ENCODE measurements at regions not wholly inside any gene's neighbourhood (a gene's known extent, or its start where the extent isn't known, plus 50 kb on each side); places are given as distances from the start of the nearest gene placed in this dataset.
A peak's percentile ranks its signal among the peaks of the same experiment; 100 is the strongest.

GRCh38 chr18:78676622-78677482 is 302.8 kb upstream of the SALL3 start:
- no peak for DNase-seq (ENCODE audit: low read depth, low spot score)
- no peak overlapping the region for H3K4me3 ChIP-seq (ENCODE audit: low read length)

DNA sequence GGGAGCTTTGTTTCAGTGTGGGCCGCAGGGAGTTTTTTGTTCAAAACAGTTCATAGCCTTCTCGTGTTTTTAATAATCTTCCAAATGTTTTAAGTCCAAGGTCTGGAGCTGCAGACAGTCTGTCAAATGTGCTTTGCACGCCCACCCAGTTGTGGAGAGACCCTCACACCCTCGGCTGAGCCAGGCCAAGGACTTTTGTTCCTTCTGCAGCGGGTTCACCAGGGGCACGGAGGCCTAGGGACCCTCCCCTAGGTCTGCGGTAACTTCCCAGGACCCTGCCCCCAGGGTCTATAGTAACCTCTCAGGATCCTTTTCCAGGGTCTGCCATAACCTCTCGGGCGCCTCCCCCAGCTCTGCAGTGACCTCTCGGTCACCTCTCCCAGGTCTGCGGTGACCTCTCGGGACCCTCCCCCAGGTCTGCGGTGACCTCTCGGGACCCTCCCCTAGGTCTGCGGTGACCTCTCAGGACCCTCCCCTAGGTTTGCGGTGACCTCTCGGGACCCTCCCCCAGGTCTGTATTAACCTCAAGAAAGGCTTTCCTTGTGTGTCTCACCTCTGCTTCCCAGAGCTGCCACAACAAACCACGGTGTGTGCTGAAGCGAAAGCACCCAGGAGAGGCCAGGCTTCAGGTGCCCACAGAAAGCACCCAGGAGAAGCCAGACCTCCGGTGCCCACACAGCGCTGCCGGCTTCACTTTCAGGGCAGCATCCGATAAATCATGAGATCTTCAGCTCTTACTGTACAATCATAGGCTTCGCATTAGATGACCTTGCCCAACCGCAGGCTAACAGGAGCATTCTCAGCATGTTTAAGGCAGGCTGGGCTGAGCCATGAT is 301.9 kb upstream of the SALL3 start:
- peak overlapping the region; percentile 34 for H3K4me3 ChIP-seq (ENCODE audit: low read length)
- peak; percentile 24 for DNase-seq (ENCODE audit: low read depth, low spot score)

DNA sequence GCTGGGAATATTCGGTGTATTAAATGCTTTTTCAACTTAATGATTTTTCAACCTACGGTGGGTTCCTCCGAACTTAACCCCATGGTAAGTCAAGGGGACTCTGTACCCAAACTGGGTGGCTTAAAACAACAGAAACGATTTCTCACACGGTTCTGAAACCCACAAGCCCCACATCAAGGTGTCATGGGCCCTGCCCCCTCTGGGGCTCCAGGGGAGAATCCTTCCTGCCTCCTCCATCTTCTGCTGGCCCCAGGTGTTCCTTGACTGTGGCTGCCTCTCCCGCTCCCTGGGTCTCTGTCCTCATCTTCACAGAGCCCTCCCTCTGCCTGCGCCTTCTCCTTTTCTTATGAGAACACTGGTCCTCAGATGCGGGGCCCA is 301.3 kb upstream of the SALL3 start:
- DNase-seq (ENCODE audit: low read depth, low spot score), result peak; percentile 85
- peak overlapping the region; percentile 34 for H3K4me3 ChIP-seq (ENCODE audit: low read length)

DNA sequence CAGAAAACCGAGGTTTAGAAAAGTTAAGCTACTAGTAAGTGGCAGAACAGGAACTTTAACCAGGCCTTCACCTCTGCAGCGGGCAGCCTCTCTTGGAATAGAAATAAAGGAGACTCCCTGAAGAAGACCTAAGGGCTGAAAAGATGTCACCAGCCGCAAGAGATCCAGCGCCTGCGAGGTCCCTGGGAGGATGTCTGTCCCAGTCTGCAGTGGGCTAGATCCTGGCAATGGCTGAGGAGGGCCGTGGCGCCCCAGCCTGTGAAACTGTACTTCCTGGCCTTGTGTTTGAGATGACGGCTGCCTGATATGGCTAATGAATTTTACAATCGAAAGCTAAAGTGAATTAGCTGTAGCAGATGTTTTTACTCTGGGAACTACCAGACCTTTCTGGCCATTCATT is 300.6 kb upstream of the SALL3 start:
- no peak overlapping the region for H3K4me3 ChIP-seq (ENCODE audit: low read length)
- DNase-seq (ENCODE audit: low read depth, low spot score), result no peak

DNA sequence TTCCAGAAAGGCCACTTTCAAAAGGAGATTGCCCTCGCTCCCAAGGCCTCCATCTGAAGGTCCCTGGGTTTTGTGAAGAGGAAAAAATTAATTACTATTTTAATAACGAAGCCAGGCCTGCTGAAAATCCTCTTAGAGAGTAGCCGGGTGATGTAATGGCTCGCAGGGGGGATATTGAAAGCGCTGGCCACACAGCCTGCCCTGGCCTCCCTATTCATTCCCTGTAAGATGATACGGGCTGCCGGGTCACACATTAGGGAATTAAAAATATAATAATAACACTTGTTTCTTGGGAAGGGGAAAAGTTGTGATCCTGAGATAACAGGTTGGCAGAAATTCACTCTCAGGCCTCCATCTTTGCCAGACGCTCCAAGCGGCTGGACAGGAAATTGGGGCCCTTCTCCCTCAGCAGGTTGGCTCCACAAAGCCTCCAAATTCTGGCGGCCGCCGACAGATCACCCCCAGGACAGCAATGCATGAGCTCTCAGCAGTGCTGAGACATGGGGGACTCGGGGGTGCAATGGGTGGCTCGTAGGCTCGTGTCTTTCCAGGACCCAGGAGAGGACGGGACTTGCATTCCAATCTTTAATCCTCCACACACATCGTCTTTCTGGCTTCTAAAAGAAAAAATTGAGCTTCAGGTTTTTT is 299.9 kb upstream of the SALL3 start:
- DNase-seq (ENCODE audit: low read depth, low spot score), result no peak
- no peak overlapping the region for H3K4me3 ChIP-seq (ENCODE audit: low read length)

- DNase-seq (ENCODE audit: low read depth, low spot score), result no peak
- no peak overlapping the region for H3K4me3 ChIP-seq (ENCODE audit: low read length)
Measured at GRCh38 chr18:78681396-78681795, 298.2 kb upstream of the SALL3 start.

GRCh38 chr18:78681934-78682333 is 297.7 kb upstream of the SALL3 start:
- no peak overlapping the region for H3K4me3 ChIP-seq (ENCODE audit: low read length)
- DNase-seq (ENCODE audit: low read depth, low spot score), result no peak

DNA sequence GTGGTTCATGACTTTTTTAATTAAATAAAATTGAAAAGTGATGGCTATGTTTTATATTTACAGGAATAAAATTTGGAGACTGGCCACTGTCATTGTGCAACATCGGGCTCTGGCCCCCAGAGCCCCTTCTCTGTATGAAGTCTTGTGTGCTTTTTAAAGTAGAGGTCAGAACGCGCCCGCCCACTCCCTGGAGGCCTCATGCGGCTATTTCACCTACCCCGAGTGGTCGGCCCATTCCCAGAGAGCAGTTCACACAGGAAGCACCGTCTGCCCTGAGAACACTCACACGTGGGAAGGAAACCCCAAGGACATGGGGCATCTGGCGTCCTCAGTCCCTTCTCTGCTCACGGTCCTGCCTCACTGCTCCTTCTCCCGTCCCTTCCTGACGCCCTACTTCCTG is 296.9 kb upstream of the SALL3 start:
- DNase-seq (ENCODE audit: low read depth, low spot score), result no peak

DNA sequence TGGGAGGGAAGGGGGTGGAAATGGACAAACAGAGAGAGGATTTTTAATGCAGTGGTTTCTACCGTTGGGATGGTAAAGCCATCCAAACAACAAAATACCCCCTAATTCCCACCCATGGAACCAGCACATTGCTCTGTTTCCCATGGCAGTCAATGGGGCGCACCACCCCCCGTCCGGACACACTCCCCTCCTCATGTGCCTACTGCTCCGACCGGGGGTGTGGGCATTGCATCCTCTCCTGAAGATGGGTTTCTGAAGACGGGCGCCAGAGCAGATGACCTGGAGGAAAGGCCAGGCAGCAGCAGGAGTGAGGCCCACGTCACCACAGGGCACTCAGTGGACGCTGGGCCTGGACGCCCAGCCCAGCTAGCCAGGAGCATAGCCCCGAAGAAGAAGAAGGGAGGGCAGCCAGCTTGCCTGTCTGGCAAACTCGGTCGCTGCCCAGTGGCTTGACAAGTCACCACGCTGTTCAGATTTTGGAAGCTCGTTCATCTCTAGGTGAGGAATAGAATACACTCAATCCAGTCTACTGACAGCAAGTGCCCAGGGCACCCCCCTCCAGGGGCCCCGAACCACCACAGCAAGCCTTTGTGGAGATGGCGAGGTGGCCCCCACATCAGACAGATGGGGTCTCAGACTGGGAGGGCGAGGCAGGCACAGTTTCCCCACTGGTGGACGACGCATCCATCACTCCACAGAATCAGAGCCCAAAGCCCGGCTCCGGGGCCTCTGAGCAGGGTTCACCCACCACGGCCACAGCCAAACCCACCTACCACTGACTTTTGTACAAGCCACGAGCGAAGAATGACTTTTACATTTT is 296.2 kb upstream of the SALL3 start:
- no peak for DNase-seq (ENCODE audit: low read depth, low spot score)
- H3K4me3 ChIP-seq (ENCODE audit: low read length), result no peak overlapping the region

More for the DNA sequence above, 296.9 kb upstream of the SALL3 start:
- H3K4me3 ChIP-seq (ENCODE audit: low read length), result no peak overlapping the region

DNA sequence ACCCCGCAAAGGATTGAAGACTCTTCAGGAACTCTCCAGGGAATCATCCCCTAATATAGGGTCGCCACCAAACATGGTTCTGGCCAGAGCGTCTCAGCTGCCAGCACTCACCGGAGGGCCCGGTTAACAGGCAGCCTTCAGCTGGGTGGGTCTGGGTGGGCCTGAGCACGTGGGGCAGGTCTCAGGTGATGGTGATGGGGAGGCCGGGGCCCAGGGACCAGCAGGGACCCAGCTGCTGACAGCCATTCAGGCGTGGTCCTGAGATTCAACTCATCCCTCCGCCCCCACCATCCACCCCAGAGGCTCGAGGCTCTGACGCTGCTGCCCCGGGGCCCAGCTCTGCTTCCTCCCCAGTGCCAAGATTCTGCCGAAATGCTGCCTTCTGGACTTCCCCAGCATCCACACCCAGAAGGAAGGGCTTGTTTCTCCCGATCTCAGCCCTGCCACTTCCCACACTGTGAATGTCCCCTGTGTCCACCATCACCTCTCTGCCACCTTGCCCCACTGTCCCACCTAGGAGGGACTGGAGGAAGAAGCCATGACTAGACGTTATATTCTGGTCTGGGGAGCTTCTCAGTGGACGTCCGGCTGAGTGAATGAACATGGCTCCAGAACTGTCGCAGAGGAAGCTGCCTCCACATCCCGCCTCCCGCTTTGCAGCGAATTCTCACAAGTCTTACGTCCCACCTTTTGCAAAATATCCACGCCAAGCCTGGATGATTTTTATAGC is 294.2 kb upstream of the SALL3 start:
- no peak overlapping the region for H3K4me3 ChIP-seq (ENCODE audit: low read length)
- no peak for DNase-seq (ENCODE audit: low read depth, low spot score)

DNA sequence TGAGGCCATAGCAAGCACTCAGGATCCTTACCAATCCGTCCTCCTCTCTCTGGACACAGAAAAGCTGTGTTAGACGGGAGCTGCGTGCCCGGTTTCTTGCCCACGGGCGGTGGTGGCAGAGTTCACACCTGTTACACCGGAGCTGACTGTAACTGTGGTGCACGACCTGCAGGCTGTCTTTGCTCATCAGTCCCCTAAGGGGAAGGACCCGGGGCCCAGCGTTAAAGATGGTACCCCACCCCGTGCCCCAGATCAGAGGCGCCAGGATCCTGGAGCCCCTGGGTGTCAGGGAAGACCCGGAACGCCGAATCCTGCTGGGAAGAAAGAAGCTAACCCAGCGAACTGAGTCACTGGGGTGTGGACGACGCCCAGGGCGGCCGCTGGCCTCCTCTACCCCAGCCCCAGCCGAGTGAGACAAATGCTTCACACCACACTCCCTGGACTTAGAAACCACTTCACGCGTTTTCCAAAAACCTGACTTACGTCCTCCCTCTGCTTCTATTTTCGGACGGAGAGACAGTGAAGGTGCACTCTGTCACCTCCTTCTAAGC is 293.6 kb upstream of the SALL3 start:
- no peak overlapping the region for H3K4me3 ChIP-seq (ENCODE audit: low read length)
- DNase-seq (ENCODE audit: low read depth, low spot score), result no peak

DNA sequence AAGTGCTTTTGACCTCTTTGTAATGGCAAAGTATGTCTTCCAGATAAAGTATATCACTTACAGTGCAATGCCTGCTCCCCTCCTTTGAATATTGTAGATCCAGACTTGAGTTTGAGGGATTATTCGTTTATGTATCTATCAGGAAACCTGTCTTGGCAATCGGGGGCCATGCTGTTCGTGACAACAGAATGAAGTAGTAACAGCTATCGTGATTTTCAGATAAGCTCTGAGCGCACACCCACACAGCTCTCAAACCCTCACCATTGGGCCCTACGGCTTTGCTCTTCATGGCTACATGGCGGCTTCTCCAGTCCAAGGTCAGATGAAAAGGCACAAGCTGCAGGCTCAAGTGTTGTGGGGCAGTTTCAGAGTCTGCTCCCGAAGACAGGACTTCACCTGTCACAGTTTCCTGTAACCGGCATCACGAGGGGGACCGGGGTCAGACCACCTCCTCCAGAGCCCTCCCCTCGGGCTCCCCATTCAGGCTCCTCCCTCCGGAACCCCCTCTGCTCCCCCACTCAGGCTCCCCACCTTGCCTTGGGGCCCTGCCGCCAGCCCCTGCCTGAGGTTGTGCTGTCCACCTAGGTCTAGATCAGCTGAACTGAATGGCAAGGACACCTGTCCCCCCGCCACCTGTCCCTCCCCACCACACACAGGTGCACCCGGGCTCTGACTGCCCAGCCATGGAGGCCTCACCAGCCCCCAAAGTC is 292.5 kb upstream of the SALL3 start:
- no peak overlapping the region for H3K4me3 ChIP-seq (ENCODE audit: low read length)
- no peak for DNase-seq (ENCODE audit: low read depth, low spot score)

GRCh38 chr18:78687736-78688135 is 291.9 kb upstream of the SALL3 start:
- DNase-seq (ENCODE audit: low read depth, low spot score), result no peak
- H3K4me3 ChIP-seq (ENCODE audit: low read length), result no peak overlapping the region

DNA sequence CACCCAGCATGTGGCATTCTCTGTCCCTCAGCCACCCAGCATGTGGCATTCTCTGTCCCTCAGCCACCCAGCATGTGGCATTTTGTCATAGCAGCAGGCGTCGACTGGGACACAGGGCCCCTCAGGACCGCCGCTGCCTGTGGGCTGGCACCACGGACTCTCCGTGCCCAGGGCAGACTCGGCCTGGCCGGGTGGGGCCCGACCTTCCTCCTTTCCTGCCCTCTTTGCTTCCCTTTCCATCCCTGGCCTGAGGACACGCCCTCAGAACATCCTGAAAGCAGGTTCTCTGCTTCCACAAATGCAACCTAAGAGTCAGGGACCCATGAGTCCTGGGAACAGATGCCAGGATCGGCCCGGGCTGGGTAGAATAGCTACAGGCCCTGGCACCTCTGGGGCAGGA is 291.4 kb upstream of the SALL3 start:
- no peak overlapping the region for H3K4me3 ChIP-seq (ENCODE audit: low read length)
- DNase-seq (ENCODE audit: low read depth, low spot score), result no peak

DNA sequence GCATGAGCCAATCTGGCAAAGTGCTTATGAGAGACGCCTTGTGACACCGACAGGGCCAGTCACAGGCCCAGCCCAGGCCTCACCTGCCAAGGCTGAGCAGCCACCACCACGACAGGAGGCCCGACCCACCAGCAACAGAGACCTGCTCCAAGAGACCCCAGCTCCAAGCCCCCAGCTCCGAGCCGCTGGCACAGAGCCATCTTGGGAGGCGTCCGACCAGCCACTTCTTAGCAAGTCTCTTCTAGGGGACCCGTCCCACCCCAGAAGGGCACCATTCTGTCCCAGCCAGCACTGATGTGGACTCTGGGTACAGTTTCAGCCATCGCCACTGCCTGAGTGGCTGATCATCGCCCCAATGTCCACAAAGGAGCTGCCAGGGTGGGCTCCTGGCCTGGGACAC is 290.7 kb upstream of the SALL3 start:
- no peak for DNase-seq (ENCODE audit: low read depth, low spot score)
- no peak overlapping the region for H3K4me3 ChIP-seq (ENCODE audit: low read length)

DNA sequence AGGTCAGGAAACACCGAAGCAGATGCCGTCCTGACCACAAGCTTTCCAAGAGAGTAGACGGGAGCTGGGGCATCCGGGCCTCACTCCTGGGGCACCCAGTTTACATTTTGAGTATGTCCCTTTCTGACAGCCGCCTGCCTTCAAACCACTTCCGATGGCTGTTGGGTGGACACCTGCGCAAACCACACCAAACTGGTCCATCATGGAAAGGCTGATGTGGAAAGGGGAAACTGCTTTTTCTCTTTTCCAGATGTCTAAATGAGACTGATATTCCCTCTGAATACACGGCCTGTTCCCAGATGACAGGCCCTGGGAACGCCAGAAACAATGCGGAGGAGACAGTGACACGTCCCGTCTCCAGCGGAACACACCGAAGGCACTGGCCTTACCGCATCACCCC is 290.0 kb upstream of the SALL3 start:
- no peak for DNase-seq (ENCODE audit: low read depth, low spot score)
- H3K4me3 ChIP-seq (ENCODE audit: low read length), result no peak overlapping the region

DNA sequence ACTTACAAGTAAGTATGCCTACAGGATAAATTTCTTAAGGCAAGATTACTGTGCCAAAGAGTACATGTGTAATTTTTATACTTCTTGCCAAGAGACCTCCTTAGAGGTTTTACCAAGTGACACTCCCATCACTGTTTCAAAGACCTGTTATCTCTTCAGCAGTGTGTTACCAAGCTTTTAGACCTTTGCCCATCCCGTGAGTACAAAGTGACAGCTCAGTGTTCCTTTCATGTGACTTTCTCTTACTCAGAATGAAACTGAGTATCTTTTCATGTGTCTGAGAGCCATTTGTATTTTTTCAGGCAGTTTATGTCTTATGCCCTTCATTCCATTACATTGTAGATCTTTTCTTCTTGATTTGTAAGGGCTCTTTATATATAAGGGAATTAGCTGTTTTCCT is 287.5 kb upstream of the SALL3 start:
- no peak overlapping the region for H3K4me3 ChIP-seq (ENCODE audit: low read length)
- no peak for DNase-seq (ENCODE audit: low read depth, low spot score)

- DNase-seq (ENCODE audit: low read depth, low spot score), result no peak
- H3K4me3 ChIP-seq (ENCODE audit: low read length), result no peak overlapping the region
Measured at GRCh38 chr18:78693429-78693828, 286.2 kb upstream of the SALL3 start.
